HG02981 (cell line): ENCODE measurements at regions not wholly inside any gene's neighbourhood (a gene's known extent, or its start where the extent isn't known, plus 50 kb on each side); places are given as distances from the start of the nearest gene placed in this dataset.
"Not testable (repeated sequence)": the region's sequence is repeated elsewhere in the genome, so short reads cannot be mapped to it uniquely, and the experiment has no call there.

Experiments used
- ATAC-seq: cut with Tn5 transposase; IDR thresholded peaks from one replicate; pipeline ENCODE4 v1.9.1; 2021; ENCODE audit warnings: mild to moderate bottlenecking, moderate library complexity; ENCODE audit not compliant: unreplicated experiment

DNA sequence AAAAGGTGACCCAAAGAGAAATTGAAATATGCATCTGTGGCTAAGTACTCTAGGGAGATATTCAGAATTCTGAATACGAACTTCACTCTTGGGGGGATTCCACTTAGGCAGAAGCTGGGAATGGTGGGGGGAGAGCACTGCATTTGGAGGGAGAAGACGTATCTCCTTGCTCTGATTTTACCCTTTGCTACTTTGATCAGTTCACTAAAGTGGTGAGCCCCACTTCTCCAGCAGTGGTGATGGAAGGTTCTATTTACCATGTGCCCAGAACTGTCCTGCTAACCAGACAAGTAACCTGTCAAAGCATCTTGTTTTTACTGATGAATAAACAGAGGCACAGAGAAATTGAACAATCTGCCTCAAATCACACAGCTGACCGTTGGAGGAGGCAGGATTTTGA lies 483.4 kb downstream of the SIPA1L2 start:
- ATAC-seq: no peak

GRCh38 chr1:232145768-232146167 lies 484.2 kb downstream of the SIPA1L2 start:
- ATAC-seq: no peak

DNA sequence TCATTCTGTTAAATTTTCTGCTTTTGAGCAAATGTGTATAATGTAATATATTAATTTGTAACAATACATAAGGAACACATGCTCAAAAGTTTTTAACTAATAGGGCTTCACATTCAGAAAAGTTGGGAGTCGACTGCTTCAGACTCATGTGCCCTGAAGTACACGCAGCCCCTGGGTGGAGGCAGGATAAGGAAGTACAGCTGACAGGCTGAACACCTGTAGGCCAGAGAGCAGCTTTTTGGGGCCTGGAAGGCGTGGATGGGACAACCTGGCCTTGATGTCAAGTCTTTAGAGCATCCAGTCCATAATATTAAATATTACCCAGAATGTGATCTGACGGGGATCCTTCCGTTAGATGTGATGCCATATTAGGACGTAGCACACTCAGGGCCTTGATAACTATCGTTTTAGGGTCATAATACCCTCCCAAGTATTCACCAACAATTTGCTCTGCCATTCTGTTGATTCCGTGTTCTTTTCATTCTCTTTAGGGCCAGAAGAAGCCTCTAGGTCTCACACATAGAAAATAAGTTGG lies 485.2 kb downstream of the SIPA1L2 start:
- ATAC-seq: no peak

GRCh38 chr1:232143315-232143886 lies 486.5 kb downstream of the SIPA1L2 start:
- ATAC-seq: no peak

DNA sequence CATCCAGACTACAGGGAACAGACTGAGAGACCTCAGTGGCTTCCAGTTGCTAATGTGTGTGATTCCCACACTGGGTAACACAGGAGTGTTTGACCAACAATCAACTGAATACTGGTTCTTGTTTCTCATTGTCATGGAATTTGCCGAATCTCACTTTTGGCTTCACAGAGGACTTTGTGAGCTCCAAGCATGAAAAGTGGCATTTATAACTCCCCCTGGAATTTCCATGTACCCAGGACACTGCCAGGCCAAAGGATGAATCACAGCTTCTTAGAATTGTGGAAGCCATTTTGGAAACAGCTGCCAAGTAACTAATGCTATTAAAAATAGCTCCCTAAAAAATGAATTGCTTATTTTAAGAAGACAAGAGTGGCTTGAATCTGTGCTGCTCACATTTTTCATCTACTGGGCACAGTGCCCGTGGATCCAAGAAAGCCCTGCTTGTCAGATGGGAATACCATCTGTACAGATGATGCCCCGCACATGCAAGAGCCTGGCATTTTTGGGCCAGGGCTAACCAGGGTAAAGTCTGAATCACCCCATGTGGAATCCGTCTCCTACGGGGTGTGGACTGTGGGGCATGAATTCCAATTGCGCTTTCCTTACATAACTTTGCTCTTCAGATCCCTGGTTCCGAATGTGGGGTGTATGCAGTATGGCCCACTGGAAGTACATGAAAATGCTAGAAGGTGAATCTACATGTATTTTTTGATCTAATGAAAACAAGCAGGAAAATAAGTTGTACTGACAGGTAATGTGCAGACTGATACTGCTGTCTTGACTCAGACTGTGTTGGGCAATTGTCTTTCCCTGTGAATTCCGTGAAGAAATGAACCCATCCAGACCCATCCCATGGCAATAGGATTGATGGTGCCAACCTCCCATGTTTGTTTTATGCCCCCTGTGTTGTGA lies 487.3 kb downstream of the SIPA1L2 start:
- ATAC-seq: no peak

- not testable (repeated sequence) for ATAC-seq
Observed at GRCh38 chr1:232141167-232141448, 488.8 kb downstream of the SIPA1L2 start.

DNA sequence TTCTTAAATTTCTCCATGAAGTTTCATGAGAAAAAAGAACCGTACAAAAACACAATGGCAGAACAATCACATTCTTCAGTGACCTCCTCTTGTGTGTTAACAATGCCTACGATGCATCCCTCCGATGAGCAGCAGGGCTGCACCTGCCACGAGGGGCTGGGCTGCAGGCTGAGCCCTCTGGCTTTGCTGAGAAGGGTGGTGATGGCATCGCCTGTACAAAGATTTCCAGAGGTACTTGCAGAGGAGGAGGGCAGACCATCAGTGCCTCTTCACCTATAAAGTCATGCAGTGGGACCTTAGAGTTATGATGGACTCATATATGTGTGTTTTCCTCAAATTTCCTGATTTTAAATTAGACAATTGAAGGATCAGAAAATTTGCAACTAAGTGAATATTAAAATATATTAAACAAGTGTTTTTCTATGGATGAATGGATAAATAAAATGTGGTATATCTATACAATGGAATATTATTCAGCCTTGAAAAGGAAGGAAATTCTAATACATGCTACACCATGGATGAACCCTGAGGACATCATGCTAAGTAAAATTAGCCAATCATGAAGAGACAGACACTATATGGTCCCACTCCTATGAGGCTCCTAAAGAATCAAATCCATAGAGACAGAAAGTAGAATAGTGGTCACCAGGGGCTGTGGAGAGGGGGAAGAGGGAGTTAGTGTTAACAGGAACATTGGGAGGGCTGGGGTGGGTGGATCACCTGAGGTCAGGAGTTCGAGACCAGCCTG lies 489.3 kb downstream of the SIPA1L2 start:
- ATAC-seq: no peak

- no peak for ATAC-seq
Observed at GRCh38 chr1:232139444-232139843, 490.5 kb downstream of the SIPA1L2 start.

DNA sequence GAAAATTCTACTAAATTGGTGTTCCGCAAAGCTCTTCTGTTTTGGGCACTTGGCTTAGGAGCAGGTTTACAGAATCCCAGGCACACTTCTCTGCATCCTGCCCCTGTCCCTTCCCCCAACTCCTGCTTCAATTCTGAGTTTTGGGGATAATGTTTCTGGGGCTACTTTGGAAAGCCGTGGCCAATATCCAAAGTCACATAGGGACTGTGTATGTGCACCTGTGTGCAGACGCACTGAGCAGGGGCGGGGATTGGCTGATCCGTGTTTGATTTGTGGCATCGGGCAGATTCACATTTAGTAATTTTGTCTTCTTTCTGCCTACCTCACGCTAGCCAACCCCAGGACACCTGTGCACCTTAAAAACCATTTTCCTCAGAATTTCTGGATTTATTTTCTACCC lies 491.9 kb downstream of the SIPA1L2 start:
- no peak for ATAC-seq

GRCh38 chr1:232137066-232137465 lies 492.9 kb downstream of the SIPA1L2 start:
- ATAC-seq: no peak

GRCh38 chr1:232136136-232136535 lies 493.8 kb downstream of the SIPA1L2 start:
- ATAC-seq: no peak

DNA sequence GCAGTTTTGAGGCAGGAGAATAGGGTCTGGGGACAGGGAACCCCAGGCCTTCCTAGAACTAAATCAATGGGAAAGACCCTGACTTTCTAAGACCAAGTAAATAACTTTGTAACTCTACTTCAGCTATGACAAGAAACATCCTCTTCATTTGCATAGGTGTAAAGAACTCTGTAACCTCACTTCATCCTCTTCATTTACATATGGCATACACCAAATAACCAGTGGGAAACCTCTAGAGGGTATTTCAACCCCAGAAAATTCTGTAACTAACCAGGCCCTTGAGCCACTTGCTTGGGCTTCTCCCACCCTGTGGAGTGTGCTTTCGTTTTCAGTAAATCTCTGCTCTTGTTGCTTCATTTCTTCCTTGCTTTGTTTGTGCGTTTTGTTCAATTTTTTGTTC lies 495.6 kb downstream of the SIPA1L2 start:
- ATAC-seq: no peak

DNA sequence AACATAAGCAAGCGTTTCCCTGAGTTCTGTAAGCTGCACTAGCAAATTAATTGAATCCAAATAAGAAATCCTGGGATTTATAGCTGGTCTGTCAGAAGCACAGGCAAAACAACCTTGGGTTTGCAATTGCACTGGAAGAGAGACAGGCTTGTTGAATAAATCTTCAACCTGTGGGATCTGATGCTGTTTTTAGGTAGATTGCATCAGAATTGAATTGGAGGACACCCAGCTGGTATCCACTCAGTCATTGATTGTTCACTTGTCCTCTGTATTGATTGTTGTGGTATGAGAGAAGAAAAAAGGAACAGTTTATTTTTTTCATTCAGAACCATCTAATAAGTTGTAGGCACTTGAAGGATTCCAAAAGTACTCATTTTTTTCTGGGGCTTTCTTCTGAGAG lies 497.4 kb downstream of the SIPA1L2 start:
- no peak for ATAC-seq

DNA sequence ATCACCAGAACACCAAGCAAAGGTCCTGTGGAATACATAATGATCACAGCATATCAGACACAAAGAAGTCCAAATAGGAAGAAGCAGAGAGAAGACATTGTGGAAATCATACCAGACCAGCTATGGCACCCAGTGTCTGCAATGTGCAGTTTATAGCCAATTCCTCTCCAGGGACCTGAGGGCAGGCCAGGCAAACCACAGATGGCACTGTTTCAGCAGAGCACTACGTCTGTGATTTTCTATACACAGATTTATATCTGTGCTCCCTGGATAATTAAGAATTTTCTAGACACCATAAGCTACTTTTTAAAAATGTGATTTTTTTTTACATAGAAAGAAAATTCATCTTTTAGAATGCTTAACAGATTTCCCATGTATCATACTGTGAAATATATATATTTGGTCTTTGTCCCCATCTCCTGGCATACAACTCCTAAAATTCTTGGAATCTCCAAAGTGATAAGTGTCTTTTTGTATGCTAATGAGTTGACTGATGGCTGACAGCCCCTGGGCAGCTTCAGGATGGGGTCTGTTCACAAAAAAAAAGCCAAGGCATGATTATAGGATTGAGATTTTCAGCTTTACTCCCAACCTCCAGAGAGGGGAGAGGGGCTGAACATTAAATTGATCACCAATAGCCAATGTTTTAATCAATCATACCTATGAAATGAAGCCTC lies 498.1 kb downstream of the SIPA1L2 start:
- no peak for ATAC-seq

DNA sequence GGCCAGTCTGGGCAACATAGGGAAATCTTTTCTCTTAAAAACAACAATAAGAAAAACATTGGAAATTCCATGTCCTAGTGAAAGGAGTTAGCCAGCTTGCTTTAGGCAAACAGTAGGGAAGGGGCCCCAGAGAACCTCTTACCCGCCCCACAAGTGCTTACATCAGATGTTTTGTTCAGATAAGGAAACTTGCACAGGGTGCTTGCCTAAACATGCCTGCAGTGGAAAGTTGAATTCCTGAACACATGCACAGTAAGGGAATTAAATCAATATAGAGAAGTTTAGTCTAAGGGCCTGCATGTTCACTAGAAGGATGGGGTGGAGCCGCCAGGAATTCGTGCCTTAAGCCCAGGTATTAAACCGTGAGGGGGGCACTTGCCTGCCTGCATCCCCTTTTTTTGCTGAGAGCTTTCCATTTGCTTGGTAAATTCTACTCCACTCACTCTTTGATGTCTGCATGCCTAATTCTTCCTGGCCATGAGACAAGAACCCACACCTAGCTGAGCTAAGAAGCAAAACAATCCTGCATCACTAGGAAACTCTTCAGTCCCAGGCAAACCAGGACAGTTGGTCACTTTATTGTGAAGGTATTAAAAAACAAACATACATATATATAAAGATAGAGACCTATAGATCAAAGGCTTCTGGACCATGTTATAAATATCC lies 499.0 kb downstream of the SIPA1L2 start:
- no peak for ATAC-seq

DNA sequence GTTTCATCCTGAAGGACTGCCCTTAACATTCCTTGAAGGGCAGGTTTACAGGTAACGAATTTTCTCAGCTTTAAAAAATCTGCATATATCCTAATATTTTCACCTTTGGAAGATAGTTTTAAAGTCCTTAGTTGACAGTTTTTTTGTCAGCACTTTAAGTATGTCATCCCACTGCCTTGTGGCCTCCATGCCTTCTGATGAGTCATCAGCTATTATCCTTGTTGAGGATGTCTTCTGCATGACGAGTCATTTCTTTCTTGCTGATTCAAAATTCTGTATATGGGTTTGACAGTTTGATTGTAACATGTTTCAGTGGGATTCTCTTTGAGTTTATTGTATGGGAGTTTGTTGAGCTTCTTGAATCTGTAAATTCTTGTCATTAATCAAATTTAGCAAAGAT lies 500.6 kb downstream of the DISC1 start:
- no peak for ATAC-seq

- ATAC-seq: no peak
Observed at GRCh38 chr1:232123775-232124659, 497.4 kb downstream of the DISC1 start.

DNA sequence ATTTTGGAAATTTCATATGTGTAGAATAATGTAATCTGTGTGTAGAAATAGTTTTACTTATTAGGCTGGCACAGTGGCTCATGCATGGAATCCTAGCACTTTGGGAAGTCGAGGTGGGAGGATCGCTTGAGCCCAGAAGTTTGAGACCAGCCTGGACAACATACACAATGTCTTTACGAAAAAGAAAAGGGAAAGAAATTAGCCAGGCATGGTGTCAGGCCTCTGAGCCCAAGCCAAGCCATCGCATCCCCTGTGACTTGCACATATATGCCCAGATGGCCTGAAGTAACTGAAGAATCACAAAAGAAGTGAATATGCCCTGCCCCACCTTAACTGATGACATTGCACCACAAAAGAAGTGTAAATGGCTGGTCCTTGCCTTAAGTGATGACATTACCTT lies 491.3 kb downstream of the DISC1 start:
- not testable (repeated sequence) for ATAC-seq

GRCh38 chr1:232114985-232115384 lies 488.4 kb downstream of the DISC1 start:
- no peak for ATAC-seq

GRCh38 chr1:232112076-232112475 lies 485.5 kb downstream of the DISC1 start:
- no peak for ATAC-seq
